ENCODE measurements at regions not wholly inside any gene's neighbourhood (a gene's known extent, or its start where the extent isn't known, plus 50 kb on each side); places are given as distances from the start of the nearest gene placed in this dataset.

DNA sequence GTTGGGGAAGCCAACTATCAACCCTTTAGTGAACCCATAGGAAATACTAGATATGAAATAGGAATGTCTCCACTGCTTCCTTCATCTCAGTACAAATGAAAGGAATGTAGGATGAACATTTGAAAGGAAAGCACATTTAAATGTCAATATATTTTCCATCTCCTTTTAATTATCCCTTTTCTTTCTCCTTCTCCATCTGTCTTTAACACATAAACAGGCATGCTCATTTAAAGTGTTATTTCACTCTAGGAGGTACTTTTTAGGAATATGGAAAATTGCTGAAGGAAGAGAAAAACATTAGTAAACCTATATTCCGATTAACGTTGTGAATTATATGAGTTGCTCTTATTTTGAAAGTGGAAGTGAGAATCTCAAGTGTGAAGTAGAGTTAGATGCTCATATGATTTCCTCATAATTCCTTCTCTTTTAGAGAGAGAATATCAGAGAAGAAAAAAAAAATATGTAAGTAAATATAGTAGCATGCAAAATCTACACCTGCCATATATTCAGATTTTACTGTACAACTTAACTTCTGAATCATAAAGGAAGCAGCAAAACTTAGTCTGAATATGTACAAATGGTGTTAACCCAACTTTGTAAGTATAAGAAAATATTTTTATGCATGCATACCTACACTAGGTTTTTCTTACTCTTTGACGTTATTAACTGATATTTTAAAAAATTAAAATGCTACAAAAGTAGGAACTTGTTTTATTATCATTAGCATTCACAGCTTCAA lies 406.9 kb upstream of the B3GALT2 start:
- H3K9me1 ChIP-seq (replicated peaks; ENCODE audit: control insufficient read depth, extremely low read depth, insufficient read depth, low read length): no peaks in the 10 kb centered on the region
- no TSS peak for BruUV-seq (replicated peaks)
- H3K4me3 ChIP-seq (replicated peaks in 1 of 3; ENCODE audit: insufficient read depth in 1 of 3, low read depth in 1 of 3, low read length in 3 of 3): no peak overlapping the region
- no peak for DNase-seq (ENCODE audit: low read depth, low spot score)
- POLR2A ChIA-PET: no interaction called here
- FAIRE-seq: no peak
- no peaks in the 10 kb centered on the region for H3K9me3 ChIP-seq (replicated peaks; ENCODE audit: control insufficient read depth, insufficient read depth, low read length)
- H3K4me2 ChIP-seq (ENCODE audit: insufficient read depth, low read length): no peak overlapping the region
- intact Hi-C loops (cut with micrococcal nuclease) (no loop called here), dilution Hi-C loops (cut with MboI; ENCODE audit: extremely low pct_ligation_motif_present, low sequenced_read_pairs) (no loop called here)
- no peak overlapping the region for H3K9ac ChIP-seq (replicated peaks; ENCODE audit: extremely low read depth, insufficient read depth, low read length)
- no peak overlapping the region for H3K27ac ChIP-seq (ENCODE audit: insufficient read depth, low read depth, low read length)
- H3K36me3 ChIP-seq (ENCODE audit: control insufficient read depth in 2 of 2, extremely low read depth in 1 of 2, insufficient read depth in 2 of 2, low read length in 2 of 2): no peaks in the 10 kb centered on the region
- no peaks in the 10 kb centered on the region for H3K4me1 ChIP-seq (ENCODE audit: control insufficient read depth, extremely low read depth, insufficient read depth, low read length)
- CTCF ChIA-PET: no interaction called here
- no peaks in the 10 kb centered on the region for H4K20me1 ChIP-seq (replicated peaks; ENCODE audit: control insufficient read depth, extremely low read depth, insufficient read depth, low read length)
- no peak overlapping the region for H2AFZ ChIP-seq (ENCODE audit: low read depth, low read length)
- TF ChIP-seq MYC (IDR thresholded peaks at IDR 0.05; ENCODE audit: low read depth, low read length) (no peak), GATA2 (IDR thresholded peaks at IDR 0.05; ENCODE audit: insufficient read depth, insufficient read length, low read depth, low read length) (no peak), MAX (IDR thresholded peaks at IDR 0.05; ENCODE audit: insufficient read depth, insufficient read length) (no peak), POLR2AphosphoS5 (IDR thresholded peaks at IDR 0.05; ENCODE audit: insufficient read depth, low read depth, low read length) (no peak)
- no peaks in the 10 kb centered on the region for H3K79me2 ChIP-seq (ENCODE audit: control insufficient read depth, insufficient read depth, low read length)
- no peaks in the 10 kb centered on the region for H3K27me3 ChIP-seq (ENCODE audit: control insufficient read depth in 2 of 2, insufficient read depth in 2 of 2, low read length in 2 of 2)

GRCh38 chr1:193592317-193592716 lies 405.9 kb upstream of the B3GALT2 start:
- no peak for DNase-seq (ENCODE audit: low read depth, low spot score)
- ChIA-PET CTCF (interaction anchor here (1.7 kb wide), 1 partner anchor 12 kb away, joined by 5 read pairs; no protein-coding TSS in a partner anchor), POLR2A (no interaction called here)
- Histone ChIP-seq H3K4me2 (ENCODE audit: insufficient read depth, low read length) (no peak overlapping the region), H3K4me3 (replicated peaks in 1 of 3; ENCODE audit: insufficient read depth in 1 of 3, low read depth in 1 of 3, low read length in 3 of 3) (no peak overlapping the region), H3K27ac (ENCODE audit: insufficient read depth, low read depth, low read length) (no peak overlapping the region), H3K27me3 (ENCODE audit: control insufficient read depth in 2 of 2, insufficient read depth in 2 of 2, low read length in 2 of 2) (no peaks in the 10 kb centered on the region), H4K20me1 (replicated peaks; ENCODE audit: control insufficient read depth, extremely low read depth, insufficient read depth, low read length) (no peaks in the 10 kb centered on the region), H3K36me3 (ENCODE audit: control insufficient read depth in 2 of 2, extremely low read depth in 1 of 2, insufficient read depth in 2 of 2, low read length in 2 of 2) (no peaks in the 10 kb centered on the region), H3K9me3 (replicated peaks; ENCODE audit: control insufficient read depth, insufficient read depth, low read length) (no peaks in the 10 kb centered on the region), H3K9me1 (replicated peaks; ENCODE audit: control insufficient read depth, extremely low read depth, insufficient read depth, low read length) (no peaks in the 10 kb centered on the region), H3K4me1 (ENCODE audit: control insufficient read depth, extremely low read depth, insufficient read depth, low read length) (no peaks in the 10 kb centered on the region), H3K9ac (replicated peaks; ENCODE audit: extremely low read depth, insufficient read depth, low read length) (no peak overlapping the region), H2AFZ (ENCODE audit: low read depth, low read length) (no peak overlapping the region), H3K79me2 (ENCODE audit: control insufficient read depth, insufficient read depth, low read length) (no peaks in the 10 kb centered on the region)
- dilution Hi-C loops (cut with MboI; ENCODE audit: extremely low pct_ligation_motif_present, low sequenced_read_pairs): no loop called here
- TF ChIP-seq POLR2A (IDR thresholded peaks at IDR 0.05; ENCODE audit: low read depth, low read length): no peak
- TF ChIP-seq GATA2 (IDR thresholded peaks at IDR 0.05; ENCODE audit: insufficient read depth, insufficient read length, low read depth, low read length): no peak
- intact Hi-C loops (cut with micrococcal nuclease): no loop called here
- FAIRE-seq: no peak
- BruUV-seq (replicated peaks): no TSS peak
